T-helper 2 cell treated with Interferon-gamma antibody and Interleukin-4, amounts not matched to agents 5 μg/mL and 100 μg/mL, for 36 hours (primary cell): ENCODE measurements at regions not wholly inside any gene's neighbourhood (a gene's known extent, or its start where the extent isn't known, plus 50 kb on each side); places are given as distances from the start of the nearest gene placed in this dataset.
A peak's percentile ranks its signal among the peaks of the same experiment; 100 is the strongest.

ENCODE experiments used
- DNase-seq: peaks from one replicate; pipeline ENCODE4 v3.0.0; 2021; ENCODE audit warnings: low spot score
- H3K27ac Mint-ChIP-seq: one replicate; pipeline ENCODE4 v1.8.0; 2021; ENCODE audit warnings: mild to moderate bottlenecking, mixed read lengths
- H3K27me3 Mint-ChIP-seq: one replicate; pipeline ENCODE4 v1.8.0; 2021; ENCODE audit warnings: low read depth, mixed read lengths
- H3K36me3 Mint-ChIP-seq: one replicate; pipeline ENCODE4 v1.8.0; 2021; ENCODE audit warnings: low read depth, mixed read lengths
- H3K4me1 Mint-ChIP-seq: one replicate; pipeline ENCODE4 v1.8.0; 2021; ENCODE audit warnings: low read depth, mixed read lengths
- H3K4me3 Mint-ChIP-seq: one replicate; pipeline ENCODE4 v1.8.0; 2022; ENCODE audit warnings: mild to moderate bottlenecking, moderate library complexity, mixed read lengths
- H3K9me3 Mint-ChIP-seq: one replicate; pipeline ENCODE4 v1.8.0; 2021; ENCODE audit warnings: mixed read lengths

DNA sequence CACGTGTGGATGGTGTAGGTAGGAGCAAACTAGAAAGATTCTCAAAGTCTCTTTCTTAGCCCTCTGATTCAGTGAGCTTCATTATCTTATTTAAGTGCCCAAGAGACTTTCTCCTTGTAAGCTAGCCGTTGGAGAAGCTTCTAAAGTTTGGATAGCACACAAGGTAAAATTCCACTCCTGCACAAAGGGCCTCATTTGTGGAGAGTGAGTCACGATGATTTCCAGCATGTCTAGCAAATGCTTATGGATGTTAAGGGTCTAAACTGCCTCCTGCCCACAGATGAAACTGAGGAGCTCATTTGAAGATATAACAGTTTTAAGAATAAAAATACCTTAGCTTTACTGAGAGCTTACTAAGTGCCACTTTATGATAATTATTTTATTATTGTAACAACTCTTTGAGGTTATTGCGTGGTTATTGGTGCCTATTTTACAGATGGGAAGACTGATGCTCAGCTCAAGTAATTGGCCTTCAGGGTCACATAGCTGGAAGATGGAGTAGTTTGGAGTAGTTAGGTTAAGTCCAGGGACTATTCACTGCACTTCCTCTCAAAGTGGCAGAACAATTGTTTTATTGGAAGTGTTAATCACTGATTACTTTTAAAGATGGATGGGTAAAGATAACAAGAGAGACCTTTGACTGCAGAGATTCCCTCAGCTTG, 78.7 kb upstream of the HIF1A start:
- peaks cover 3% of the 10 kb centered on the region for H3K27me3 Mint-ChIP-seq
- no peak overlapping the region for H3K4me3 Mint-ChIP-seq
- no peaks in the 10 kb centered on the region for H3K36me3 Mint-ChIP-seq
- no peak overlapping the region for H3K27ac Mint-ChIP-seq
- no peak for DNase-seq
- H3K9me3 Mint-ChIP-seq, result no peaks in the 10 kb centered on the region
- peaks cover 22% of the 10 kb centered on the region for H3K4me1 Mint-ChIP-seq

DNA sequence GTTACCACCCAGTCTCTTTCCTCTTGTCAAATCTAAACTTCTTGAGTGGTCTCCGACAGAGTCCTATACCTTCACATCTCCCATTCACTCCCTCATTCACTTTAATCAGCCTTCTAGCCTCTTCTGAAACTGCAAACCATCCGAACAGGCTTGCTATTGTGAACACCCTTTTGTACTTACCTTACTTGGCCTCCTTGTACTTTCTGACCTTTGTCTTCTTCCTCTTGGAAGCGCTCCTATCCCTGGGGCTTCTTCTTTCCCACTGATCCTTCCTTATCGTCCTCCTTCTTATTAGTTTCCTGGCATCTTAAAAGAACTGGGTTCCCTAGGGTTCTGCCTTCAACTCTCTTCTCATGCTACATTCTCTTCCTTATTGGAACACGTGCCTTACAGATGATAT, 76.9 kb upstream of the HIF1A start:
- H3K27ac Mint-ChIP-seq, result no peak overlapping the region
- H3K36me3 Mint-ChIP-seq, result no peaks in the 10 kb centered on the region
- peaks cover 3% of the 10 kb centered on the region for H3K27me3 Mint-ChIP-seq
- no peaks in the 10 kb centered on the region for H3K9me3 Mint-ChIP-seq
- H3K4me1 Mint-ChIP-seq, result peaks cover 28% of the 10 kb centered on the region
- DNase-seq, result no peak
- no peak overlapping the region for H3K4me3 Mint-ChIP-seq

DNA sequence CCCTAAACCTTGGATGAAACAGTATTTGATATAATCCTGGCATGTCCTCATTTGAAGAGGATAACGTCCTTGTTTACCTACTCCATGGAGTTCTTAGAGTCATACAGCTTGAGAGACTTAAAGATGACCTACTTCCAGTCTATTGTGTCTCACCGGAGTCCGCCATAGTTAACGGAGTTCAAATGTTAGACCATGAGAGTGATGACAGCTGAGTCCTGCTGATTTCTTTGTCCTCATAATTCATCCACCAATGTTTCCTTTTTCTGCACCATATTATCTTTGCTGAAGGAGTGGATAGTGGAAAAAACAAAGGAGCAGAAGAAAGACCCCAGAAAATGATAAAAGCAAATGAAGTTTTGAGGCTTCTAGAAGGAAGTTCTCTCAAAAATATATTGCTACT, 75.8 kb upstream of the HIF1A start:
- H3K27ac Mint-ChIP-seq, result no peak overlapping the region
- peaks cover 31% of the 10 kb centered on the region for H3K4me1 Mint-ChIP-seq

DNA sequence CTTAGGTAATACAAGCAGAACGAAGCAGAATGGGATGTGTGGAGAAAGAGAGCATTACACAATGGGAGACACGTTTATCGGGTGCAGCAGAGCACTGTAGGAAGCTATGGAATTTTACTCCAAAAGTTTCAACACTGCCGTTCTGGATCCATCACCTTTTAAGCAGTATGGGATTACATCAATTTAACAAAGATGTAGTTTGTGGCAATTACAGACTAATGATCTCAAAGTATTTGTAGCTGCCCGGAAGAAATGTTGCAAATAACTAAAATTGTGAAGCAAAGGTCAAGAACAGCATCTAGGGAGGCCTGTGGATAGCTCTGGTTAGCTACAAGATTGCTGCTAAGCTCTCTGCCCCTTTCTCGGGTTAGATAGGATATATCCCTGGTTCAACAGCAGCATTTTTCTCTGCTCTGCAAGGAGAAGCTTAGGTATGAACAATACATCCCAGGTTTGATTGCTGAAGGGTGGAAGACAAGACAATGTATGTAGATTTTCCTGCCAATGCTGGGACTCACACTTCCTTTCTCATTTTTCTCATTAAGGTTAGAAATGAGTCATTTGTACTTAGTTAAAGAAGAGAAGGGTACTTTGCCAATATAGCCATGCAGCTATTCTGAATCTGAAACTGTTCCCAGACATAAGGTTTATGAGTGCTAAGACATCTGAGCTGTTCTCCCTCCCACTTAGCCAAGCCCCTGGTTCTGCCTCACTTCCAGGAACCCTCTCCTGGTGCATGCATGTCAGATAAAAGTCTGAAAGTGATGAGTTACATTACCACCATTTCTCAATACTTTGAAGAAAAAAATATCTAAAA, 75.0 kb upstream of the HIF1A start:
- Mint-ChIP-seq H3K36me3 (no peaks in the 10 kb centered on the region), H3K27me3 (peaks cover 3% of the 10 kb centered on the region), H3K9me3 (no peaks in the 10 kb centered on the region), H3K4me1 (peaks cover 31% of the 10 kb centered on the region), H3K27ac (no peak overlapping the region), H3K4me3 (no peak overlapping the region)
- peak; percentile 72 for DNase-seq

More for the DNA sequence above, 75.8 kb upstream of the HIF1A start:
- DNase-seq, result no peak
- Mint-ChIP-seq H3K4me3 (no peak overlapping the region), H3K9me3 (no peaks in the 10 kb centered on the region), H3K27me3 (peaks cover 3% of the 10 kb centered on the region), H3K36me3 (no peaks in the 10 kb centered on the region)

DNA sequence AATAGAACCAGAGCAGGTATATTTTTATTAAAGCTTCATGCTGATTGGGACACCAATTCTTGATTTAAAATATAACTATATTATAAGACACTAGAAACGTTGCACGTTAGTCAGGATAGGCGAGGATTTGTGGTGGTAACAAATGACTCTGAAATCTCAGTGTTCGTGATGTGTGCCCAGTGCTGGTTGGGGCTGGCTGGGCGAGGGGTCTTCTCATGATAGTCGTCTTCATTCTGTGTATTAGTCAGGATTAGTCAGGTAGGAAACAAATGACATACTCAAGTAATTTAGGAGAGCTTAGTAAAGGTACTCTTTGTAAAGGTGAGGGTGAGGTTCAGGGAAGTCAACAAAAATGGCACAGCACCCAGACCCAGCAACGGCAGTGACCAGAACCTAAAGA, 73.9 kb upstream of the HIF1A start:
- no peak for DNase-seq
- Mint-ChIP-seq H3K27ac (no peak overlapping the region), H3K9me3 (no peaks in the 10 kb centered on the region), H3K36me3 (no peaks in the 10 kb centered on the region), H3K4me3 (no peak overlapping the region), H3K27me3 (no peaks in the 10 kb centered on the region), H3K4me1 (peaks cover 31% of the 10 kb centered on the region)

DNA sequence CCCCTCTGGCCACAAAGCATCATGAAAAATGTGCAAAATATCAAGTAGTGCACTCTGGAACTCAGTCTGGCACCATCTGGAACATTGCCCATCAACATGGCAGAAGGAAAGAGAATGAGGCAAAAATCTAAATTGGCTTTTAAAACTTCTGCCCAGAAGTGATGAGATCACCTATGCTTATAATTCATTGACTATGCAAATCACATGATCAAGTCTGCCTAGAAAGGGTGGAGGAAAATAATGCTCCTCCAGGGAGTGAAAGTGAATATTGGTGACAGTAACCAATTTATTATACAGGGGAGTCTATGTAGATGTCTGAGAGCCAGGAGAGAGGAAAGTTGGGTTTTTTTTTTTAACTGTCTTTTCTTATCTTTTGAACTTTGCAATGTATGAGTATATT, 73.3 kb upstream of the HIF1A start:
- Mint-ChIP-seq H3K27ac (no peak overlapping the region), H3K36me3 (no peaks in the 10 kb centered on the region), H3K27me3 (no peaks in the 10 kb centered on the region), H3K4me3 (no peak overlapping the region), H3K9me3 (no peaks in the 10 kb centered on the region), H3K4me1 (peaks cover 28% of the 10 kb centered on the region)
- no peak for DNase-seq

DNA sequence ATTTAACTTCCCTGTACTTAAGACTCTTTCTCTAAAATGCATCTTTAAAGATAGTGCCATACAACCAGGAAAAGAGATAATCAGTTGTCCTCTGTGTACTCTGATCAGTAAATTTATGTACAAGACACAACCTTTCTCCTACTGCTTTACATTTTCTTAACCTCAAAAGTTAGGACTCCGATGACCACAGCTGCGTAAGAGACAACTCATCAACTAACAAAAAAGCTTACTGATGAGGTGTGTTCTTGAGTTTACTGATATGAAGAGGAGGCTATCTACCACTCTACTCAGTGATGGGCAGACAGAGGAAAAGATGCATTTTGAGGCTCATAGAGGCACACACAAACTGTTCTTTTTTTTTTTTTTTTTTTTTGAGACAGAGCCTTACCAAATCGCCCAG, 71.4 kb upstream of the HIF1A start:
- H3K36me3 Mint-ChIP-seq, result peaks cover 2% of the 10 kb centered on the region
- no peak overlapping the region for H3K27ac Mint-ChIP-seq
- no peak overlapping the region for H3K4me3 Mint-ChIP-seq
- DNase-seq, result no peak
- no peaks in the 10 kb centered on the region for H3K27me3 Mint-ChIP-seq
- no peaks in the 10 kb centered on the region for H3K9me3 Mint-ChIP-seq
- H3K4me1 Mint-ChIP-seq, result peaks cover 21% of the 10 kb centered on the region

DNA sequence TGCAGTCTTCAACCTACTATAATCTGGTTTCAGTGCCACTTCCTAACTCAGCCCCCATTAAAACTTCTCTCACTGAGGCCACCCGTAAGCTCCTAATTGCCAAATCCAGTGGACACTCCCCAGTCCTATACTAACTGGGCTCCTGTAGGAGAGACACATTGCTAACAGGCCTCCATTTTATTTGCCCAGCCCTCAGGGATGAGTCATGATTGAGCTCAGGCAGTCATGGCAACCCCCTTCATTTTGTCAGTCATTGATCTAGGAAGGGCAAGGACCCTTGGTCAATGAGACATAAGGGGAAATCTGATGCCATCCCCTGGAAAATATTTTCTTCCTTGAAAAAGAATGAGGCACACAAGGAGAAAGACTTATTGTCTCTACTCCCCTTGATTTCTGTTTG, 70.1 kb upstream of the HIF1A start:
- DNase-seq, result no peak
- H3K9me3 Mint-ChIP-seq, result no peaks in the 10 kb centered on the region
- peaks cover 2% of the 10 kb centered on the region for H3K36me3 Mint-ChIP-seq
- H3K27me3 Mint-ChIP-seq, result no peaks in the 10 kb centered on the region
- H3K27ac Mint-ChIP-seq, result no peak overlapping the region
- H3K4me3 Mint-ChIP-seq, result no peak overlapping the region
- peaks cover 17% of the 10 kb centered on the region for H3K4me1 Mint-ChIP-seq

DNA sequence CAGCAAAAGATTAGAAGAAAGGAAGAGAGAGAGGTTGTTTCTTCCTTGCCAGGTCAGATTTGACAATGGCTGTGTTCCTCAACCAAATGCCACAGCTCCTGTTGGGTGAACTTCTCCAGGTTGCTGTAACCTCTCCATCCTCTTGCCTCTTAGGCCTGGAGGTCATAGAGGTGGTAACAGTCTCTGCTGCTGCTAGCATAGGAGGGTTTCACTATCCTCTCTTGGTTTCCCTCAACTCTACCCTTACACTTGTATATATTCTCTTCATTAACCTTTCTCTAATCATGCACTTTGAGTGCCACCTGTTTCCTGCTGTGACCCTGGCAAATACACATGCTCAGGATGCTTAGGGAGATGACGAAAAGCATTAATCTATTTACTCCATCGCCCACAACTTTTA, 67.7 kb upstream of the HIF1A start:
- peaks cover 6% of the 10 kb centered on the region for H3K4me1 Mint-ChIP-seq
- no peak overlapping the region for H3K27ac Mint-ChIP-seq
- DNase-seq, result no peak
- no peaks in the 10 kb centered on the region for H3K27me3 Mint-ChIP-seq
- H3K9me3 Mint-ChIP-seq, result no peaks in the 10 kb centered on the region
- peaks cover 2% of the 10 kb centered on the region for H3K36me3 Mint-ChIP-seq
- H3K4me3 Mint-ChIP-seq, result no peak overlapping the region

DNA sequence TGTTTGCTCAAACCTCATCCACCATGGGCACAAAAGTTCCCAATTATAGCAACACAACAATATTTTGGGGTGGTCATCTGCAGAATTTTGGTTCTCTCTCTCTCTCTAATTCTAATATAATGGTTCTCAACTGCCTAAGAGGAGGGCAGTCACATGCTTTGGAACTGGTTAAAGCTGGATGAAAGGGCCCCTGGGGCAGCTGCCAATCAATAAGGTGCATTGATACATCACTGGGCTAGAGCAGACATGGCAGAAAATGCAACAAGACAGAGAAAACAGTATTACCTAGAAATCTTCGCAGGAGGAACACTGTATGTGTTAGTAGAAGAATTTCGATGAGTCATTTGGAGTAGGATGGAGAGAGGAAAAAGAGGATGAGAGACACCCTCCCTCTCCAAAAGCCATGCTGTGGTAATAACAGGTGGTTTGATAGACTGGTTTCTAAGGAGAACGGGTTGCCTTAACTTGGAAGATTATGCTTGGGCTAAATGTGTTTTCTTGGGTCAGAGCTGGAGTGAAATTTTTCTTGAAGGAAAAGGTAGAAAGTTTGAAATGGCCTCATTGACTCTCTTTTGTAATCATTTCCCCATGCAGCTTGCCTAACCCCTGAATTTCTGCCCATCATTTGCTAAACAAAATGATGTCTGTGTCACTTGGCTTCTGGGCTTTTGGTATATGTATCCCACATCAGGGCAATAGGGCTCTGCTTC, 67.1 kb upstream of the HIF1A start:
- Mint-ChIP-seq H3K9me3 (no peaks in the 10 kb centered on the region), H3K36me3 (peaks cover 2% of the 10 kb centered on the region), H3K4me1 (peaks cover 6% of the 10 kb centered on the region), H3K27me3 (no peaks in the 10 kb centered on the region), H3K27ac (no peak overlapping the region), H3K4me3 (no peak overlapping the region)
- no peak for DNase-seq

DNA sequence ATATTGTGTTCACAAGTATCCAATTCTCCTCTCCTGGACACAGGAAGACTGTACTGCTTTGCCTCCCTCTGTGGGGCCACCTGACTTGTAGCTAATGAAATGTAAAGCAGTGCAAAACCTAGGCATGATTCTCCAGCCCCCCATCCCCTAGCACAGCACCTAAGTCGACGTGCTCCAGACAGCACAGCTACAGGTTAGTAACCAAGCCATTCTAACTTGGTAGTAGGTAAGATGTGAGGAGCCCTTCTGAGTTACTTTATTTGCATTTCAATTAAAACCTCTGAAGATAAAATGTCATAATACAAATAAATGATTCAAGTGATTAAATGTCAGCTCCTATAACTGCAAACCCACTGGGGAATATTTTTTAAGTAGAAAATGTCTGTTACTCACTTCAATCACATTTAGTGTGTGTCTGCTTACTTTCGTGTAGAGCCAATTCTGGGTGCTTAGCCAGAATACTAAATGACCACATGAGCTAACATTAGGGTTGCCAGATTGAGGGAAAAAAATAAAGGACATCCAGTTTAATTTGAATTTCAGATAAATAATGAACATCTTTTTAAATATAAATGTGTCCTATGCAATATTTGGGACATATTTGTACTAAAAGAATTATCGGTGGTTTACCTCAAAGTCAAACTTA, 64.8 kb upstream of the HIF1A start:
- Mint-ChIP-seq H3K36me3 (peaks cover 4% of the 10 kb centered on the region), H3K4me1 (peaks cover 6% of the 10 kb centered on the region), H3K9me3 (peaks cover 3% of the 10 kb centered on the region), H3K27ac (no peak overlapping the region), H3K27me3 (no peaks in the 10 kb centered on the region), H3K4me3 (no peak overlapping the region)
- DNase-seq, result no peak

DNA sequence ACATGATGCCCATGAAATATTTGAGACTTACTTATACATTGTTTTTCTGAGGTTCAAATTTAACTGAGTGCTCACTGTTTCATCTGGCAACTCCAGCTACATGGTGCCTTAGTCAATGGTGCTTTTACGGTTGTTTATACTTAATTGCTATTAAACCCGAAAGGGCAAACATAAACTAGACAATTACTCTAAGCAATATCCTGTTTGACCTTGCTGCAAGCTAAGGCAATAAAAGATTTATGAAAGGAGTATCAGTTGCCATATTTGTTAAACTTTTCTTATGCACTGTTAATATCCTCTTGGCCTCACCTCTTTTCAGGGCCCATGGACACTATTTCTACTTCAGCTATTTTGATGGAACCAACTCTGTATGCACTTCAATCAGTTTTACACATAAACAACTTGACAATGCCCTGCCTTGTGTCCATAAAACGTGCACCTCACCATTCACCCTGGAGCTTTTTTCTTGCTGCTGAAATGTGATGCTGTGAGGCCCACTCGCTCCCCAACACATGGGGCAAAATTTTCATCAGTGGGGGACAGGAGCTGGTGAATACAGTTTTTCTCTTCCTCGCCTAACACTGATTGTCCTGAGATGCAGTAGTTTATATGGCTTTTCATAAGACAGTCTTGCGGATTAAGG, 64.1 kb upstream of the HIF1A start:
- H3K27me3 Mint-ChIP-seq, result no peaks in the 10 kb centered on the region
- H3K27ac Mint-ChIP-seq, result no peak overlapping the region
- H3K9me3 Mint-ChIP-seq, result peaks cover 3% of the 10 kb centered on the region
- H3K4me1 Mint-ChIP-seq, result peaks cover 10% of the 10 kb centered on the region
- DNase-seq, result no peak
- no peak overlapping the region for H3K4me3 Mint-ChIP-seq
- H3K36me3 Mint-ChIP-seq, result peaks cover 4% of the 10 kb centered on the region

DNA sequence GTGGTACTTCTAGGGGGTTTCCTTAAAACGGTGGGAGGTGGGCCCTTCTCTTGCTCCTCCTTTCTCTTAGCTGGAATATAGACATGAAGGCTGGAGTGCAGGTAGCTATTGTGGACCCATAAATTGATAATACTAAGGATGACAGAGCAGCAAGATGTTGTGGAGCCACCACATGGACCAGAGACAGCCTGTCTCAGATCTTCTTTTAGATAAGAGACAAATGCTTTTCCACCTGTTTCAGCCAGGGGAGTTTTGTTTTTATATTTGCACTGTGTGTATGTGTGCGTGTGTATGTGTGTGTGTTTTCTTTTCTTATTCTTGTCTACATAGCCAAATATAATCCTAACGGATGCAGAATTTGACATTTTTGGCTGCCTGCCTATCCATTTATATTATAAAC, 62.9 kb upstream of the HIF1A start:
- DNase-seq, result no peak
- H3K36me3 Mint-ChIP-seq, result peaks cover 4% of the 10 kb centered on the region
- H3K4me3 Mint-ChIP-seq, result no peak overlapping the region
- peaks cover 3% of the 10 kb centered on the region for H3K9me3 Mint-ChIP-seq
- peaks cover 18% of the 10 kb centered on the region for H3K4me1 Mint-ChIP-seq
- H3K27me3 Mint-ChIP-seq, result no peaks in the 10 kb centered on the region
- H3K27ac Mint-ChIP-seq, result no peak overlapping the region
